GM19035 (cell line): ENCODE measurements at regions not wholly inside any gene's neighbourhood (a gene's known extent, or its start where the extent isn't known, plus 50 kb on each side); places are given as distances from the start of the nearest gene placed in this dataset.
"Not testable (repeated sequence)": the region's sequence is repeated elsewhere in the genome, so short reads cannot be mapped to it uniquely, and the experiment has no call there.

Source experiments
- ATAC-seq: cut with Tn5 transposase; IDR thresholded peaks from one replicate; pipeline ENCODE4 v1.9.1; 2021; ENCODE audit not compliant: unreplicated experiment

GRCh38 chrX:2640436-2641150 is 50.5 kb upstream of the CD99 start:
- ATAC-seq, result no peak

GRCh38 chrX:2638279-2638678 is 52.8 kb upstream of the CD99 start:
- ATAC-seq, result no peak

- no peak for ATAC-seq
These were observed 55.8 kb upstream of the CD99 start for GRCh38 chrX:2635342-2635741.

- ATAC-seq, result no peak
These were observed 58.3 kb upstream of the CD99 start for GRCh38 chrX:2632533-2633504.

- no peak for ATAC-seq
These were observed 59.2 kb upstream of the CD99 start for GRCh38 chrX:2631743-2632532.

GRCh38 chrX:2630935-2631742 is 60.0 kb upstream of the CD99 start:
- ATAC-seq, result not testable (repeated sequence)

GRCh38 chrX:2630008-2630934 is 60.8 kb upstream of the CD99 start:
- not testable (repeated sequence) for ATAC-seq

- ATAC-seq, result no peak
These were observed 61.6 kb upstream of the CD99 start for GRCh38 chrX:2629316-2630007.

- ATAC-seq, result no peak
These were observed 62.3 kb upstream of the CD99 start for GRCh38 chrX:2628751-2629315.

- ATAC-seq, result peak; percentile 62
These were observed 63.7 kb upstream of the CD99 start for GRCh38 chrX:2627272-2627867.

- no peak for ATAC-seq
These were observed 64.3 kb upstream of the CD99 start for GRCh38 chrX:2626750-2627149.

GRCh38 chrX:2620576-2620975 is 70.5 kb upstream of the CD99 start:
- ATAC-seq, result no peak

- no peak for ATAC-seq
These were observed 72.6 kb upstream of the CD99 start for GRCh38 chrX:2618516-2618915.

- no peak for ATAC-seq
These were observed 76.2 kb upstream of the CD99 start for GRCh38 chrX:2614911-2615310.

GRCh38 chrX:2610246-2611170 is 80.6 kb upstream of the CD99 start:
- ATAC-seq, result no peak

GRCh38 chrX:2609431-2610238 is 81.5 kb upstream of the CD99 start:
- no peak for ATAC-seq
